MV-4-11 (cell line): ENCODE measurements at regions not wholly inside any gene's neighbourhood (a gene's known extent, or its start where the extent isn't known, plus 50 kb on each side); places are given as distances from the start of the nearest gene placed in this dataset.
"Not testable (repeated sequence)": the region's sequence is repeated elsewhere in the genome, so short reads cannot be mapped to it uniquely, and the experiment has no call there.

ENCODE experiments used
- DNase-seq: peaks from one replicate; lab custom pipeline; 2025; lab: John Stamatoyannopoulos, UW

GRCh38 chr9:90147426-90147825 is 495.2 kb downstream of the DIRAS2 start:
- peak; percentile 57 for DNase-seq

GRCh38 chr9:90156318-90156717 is 486.3 kb downstream of the DIRAS2 start:
- DNase-seq = no peak

- DNase-seq = no peak
Observed at GRCh38 chr9:90162326-90162725, 480.3 kb downstream of the DIRAS2 start.

- DNase-seq = no peak
Observed at GRCh38 chr9:90162819-90163218, 479.8 kb downstream of the DIRAS2 start.

- peak; percentile 46 for DNase-seq
Observed at GRCh38 chr9:90165281-90165680, 477.3 kb downstream of the DIRAS2 start.

- DNase-seq = not testable (repeated sequence)
Observed at GRCh38 chr9:90166374-90166773, 476.2 kb downstream of the DIRAS2 start.

- DNase-seq = no peak
Observed at GRCh38 chr9:90167914-90168313, 474.7 kb downstream of the DIRAS2 start.

- DNase-seq = no peak
Observed at GRCh38 chr9:90169490-90169889, 473.1 kb downstream of the DIRAS2 start.

GRCh38 chr9:90173935-90174334 is 468.7 kb downstream of the DIRAS2 start:
- peak; percentile 51 for DNase-seq

- DNase-seq = not testable (repeated sequence)
Observed at GRCh38 chr9:90174346-90174745, 468.3 kb downstream of the DIRAS2 start.

- DNase-seq = no peak
Observed at GRCh38 chr9:90175257-90175656, 467.4 kb downstream of the DIRAS2 start.

GRCh38 chr9:90175865-90176264 is 466.8 kb downstream of the DIRAS2 start:
- DNase-seq = no peak

- DNase-seq = no peak
Observed at GRCh38 chr9:90176901-90177300, 465.7 kb downstream of the DIRAS2 start.

- peak; percentile 87 for DNase-seq
Observed at GRCh38 chr9:90180381-90180780, 462.2 kb downstream of the DIRAS2 start.

- peak; percentile 47 for DNase-seq
Observed at GRCh38 chr9:90188656-90189055, 454.0 kb downstream of the DIRAS2 start.

GRCh38 chr9:90189306-90189705 is 453.3 kb downstream of the DIRAS2 start:
- peak; percentile 95 for DNase-seq

- DNase-seq = not testable (repeated sequence)
Observed at GRCh38 chr9:90192465-90192864, 450.2 kb downstream of the DIRAS2 start.

- DNase-seq = peak; percentile 62
Observed at GRCh38 chr9:90198956-90199355, 443.7 kb downstream of the DIRAS2 start.

GRCh38 chr9:90201766-90202165 is 440.9 kb downstream of the DIRAS2 start:
- DNase-seq = no peak

GRCh38 chr9:90204128-90204831 is 438.3 kb downstream of the DIRAS2 start:
- DNase-seq = no peak

- peak; percentile 55 for DNase-seq
Observed at GRCh38 chr9:90213045-90213444, 429.6 kb downstream of the DIRAS2 start.

- peak; percentile 18 for DNase-seq
Observed at GRCh38 chr9:90219548-90220118, 423.0 kb downstream of the DIRAS2 start.

- not testable (repeated sequence) for DNase-seq
Observed at GRCh38 chr9:90221899-90222298, 420.7 kb downstream of the DIRAS2 start.

- DNase-seq = peak; percentile 37
Observed at GRCh38 chr9:90226839-90227338, 415.7 kb downstream of the DIRAS2 start.
